ENCODE measurements at regions not wholly inside any gene's neighbourhood (a gene's known extent, or its start where the extent isn't known, plus 50 kb on each side); places are given as distances from the start of the nearest gene placed in this dataset.
"Not testable (repeated sequence)": the region's sequence is repeated elsewhere in the genome, so short reads cannot be mapped to it uniquely, and the experiment has no call there.

DNA sequence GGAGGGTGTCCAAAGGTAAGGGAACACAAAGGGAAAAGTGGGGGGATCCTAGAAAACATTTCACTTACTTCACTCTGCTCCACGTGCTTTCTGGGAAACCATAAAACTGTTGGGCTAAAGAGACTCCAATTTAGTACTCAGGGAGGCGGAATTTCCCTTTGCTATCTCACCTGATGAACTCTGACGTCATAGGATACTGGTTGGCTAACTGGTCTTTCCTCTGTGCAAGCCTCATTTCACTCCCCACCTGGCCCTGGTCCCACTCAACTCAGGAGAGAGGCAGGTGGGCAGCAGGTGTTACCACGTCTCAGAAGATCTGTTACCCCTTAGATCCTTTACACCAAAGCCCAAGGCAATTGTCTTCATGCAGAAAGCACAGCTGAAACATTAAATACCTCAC, 51.8 kb upstream of the PMAIP1 start:
- DNase-seq = no peak

DNA sequence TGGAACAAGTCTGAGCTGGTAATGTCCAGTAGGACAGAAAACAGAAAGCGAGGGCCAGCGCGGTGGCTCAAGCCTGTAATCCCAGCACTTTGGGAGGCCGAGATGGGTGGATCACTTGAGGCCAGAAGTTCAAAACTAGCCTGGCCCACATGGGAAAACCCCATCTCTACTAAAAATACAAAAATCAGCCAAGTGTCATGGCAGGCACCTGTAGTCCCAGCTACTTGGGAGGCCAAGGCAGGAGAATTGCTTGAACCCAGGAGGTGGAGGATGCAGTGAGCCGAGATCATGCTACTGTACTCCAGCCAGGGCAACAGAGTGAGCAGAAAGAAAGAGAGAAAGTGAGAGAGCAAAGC, 52.3 kb upstream of the PMAIP1 start:
- DNase-seq = not testable (repeated sequence)

DNA sequence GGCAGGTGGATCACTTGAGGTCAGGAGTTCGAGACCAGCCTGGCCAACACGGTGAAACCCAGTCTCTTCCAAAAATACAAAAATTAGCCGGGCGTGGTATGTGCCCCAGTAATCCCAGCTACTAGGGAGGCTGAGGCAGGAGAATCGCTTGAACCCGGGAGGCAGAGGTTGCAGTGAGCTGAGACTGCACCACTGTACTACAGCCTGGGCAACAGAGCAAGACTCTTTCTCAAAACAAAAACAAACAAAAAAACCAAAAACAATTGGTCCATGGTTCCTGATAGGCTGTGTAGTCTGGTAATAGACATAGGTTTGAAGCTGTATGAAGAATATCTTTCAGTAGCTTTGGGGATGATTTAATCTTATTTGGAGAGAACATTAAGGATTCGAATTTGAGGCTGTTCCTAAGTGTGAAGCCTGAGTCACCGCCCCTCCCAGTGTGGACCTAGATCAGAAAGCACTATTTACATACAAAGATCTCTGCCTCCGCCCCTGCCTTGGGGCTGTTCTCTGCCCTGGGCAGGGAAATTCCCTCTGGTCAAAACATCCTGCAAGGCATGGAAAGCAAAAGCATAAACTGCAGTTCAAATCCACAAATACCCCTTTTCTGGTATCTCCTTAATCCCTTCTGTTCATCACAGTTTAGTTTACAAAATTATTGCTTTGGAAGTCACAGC, 52.8 kb upstream of the PMAIP1 start:
- no peak for DNase-seq

DNA sequence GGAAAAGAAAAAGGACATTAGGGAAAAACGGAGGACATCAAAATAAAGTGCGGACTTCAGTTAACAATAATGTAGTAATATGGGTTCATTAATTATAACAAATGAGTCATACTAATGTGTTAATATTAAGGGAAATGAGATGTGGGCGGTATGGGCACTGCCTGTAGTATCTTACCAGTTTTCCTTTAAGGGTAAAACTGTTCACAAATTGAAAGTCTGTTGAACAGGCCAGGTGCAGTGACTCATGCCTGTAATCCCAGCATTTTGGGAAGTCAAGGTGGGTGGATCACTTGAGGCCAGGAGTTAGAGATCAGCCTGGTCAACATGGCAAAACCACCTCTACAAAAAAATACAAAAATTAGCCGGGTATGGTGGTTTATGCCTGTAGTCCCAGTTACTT, 56.8 kb upstream of the PMAIP1 start:
- no peak for DNase-seq

GRCh38 chr18:59839931-59840685, 59.7 kb upstream of the PMAIP1 start:
- DNase-seq = no peak

GRCh38 chr18:59839246-59839645, 60.5 kb upstream of the PMAIP1 start:
- DNase-seq = no peak

- DNase-seq = peak; percentile 77
Measured at GRCh38 chr18:59837586-59837985, 62.2 kb upstream of the PMAIP1 start.

DNA sequence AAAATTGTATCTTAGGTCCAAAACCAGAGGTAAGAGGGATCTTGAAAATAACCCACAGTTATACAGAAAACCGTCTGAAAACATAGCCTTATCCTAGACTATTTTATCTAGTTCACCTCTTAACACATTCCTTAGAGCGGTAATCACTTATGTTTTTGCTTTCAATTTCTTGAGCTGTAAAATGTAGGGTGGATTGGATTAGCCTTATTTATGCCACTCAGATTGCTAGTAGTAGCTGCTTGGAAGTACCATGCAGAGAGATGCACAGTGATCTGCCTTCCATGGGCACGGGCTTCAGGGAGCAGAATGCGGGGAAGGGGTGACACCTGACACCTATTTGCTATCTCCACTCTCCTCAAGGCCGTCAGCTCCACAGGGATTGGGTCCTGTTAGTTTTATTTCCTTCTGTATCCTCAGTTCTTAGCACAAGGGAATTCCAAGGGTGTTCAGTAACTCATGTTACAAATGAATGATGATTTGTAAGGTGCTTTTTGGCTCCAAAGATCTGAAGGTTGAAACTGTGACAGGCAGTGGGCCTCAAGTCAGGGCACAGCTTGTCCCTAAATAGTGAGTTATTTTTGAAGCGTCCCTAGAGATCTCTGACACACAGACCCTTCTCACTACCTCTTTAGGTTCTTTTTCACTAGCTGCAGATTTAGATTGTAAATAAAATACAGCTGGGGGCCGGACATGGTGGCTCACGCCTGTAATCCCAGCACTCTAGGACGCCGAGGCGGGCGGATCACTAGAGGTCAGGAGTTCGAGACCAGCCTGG, 64.0 kb upstream of the PMAIP1 start:
- DNase-seq = no peak

DNA sequence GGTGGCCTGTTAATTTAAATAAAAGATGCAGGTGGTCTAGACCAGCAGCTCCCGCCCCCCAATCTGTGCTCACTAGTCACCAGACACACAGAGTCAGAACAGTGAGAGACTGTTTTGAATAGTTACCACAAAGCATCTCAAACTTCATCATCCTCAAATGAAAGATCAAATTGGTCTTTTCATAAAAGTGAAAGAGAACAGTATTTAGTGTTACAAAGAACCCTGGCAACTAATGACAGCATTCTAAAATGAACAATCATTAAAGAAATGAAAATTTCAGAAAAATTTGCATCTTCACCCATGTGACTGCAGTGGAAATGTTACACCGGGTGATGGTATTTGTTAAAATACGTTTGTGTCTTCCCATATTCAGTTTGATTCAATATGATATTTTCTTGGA, 65.5 kb upstream of the PMAIP1 start:
- no peak for DNase-seq

- no peak for DNase-seq
Measured at GRCh38 chr18:59833785-59834184, 66.0 kb upstream of the PMAIP1 start.

DNA sequence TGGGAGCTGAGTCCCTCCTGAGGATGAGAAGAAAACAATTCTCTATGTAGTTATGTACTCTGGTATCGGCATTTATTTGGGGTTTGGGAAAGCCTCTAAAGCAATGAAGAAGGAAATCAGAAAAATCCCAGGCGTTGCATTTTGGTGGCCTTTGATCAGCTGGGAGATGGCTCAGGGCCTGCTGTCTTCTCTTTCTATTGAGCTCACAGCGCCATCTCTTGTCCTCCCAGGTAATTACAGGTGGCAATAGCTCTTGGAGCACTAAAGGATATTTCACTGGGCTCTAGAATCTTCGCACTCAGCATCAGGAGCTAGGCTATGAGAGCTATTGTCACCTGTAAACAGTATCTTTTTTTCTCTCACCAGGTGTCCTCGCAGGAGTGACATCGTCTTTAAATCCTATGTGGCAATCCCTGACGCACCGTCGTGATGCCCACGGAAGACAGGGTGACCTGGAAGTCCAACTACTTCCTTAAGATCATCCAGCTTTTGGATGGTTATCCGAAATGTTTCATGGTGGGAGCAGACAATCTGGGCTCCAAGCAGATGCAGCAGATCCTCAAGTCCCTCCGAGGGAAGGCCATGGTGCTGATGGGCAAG, 76.1 kb upstream of the PMAIP1 start:
- DNase-seq = peak; percentile 95

GRCh38 chr18:59822612-59823550, 76.9 kb upstream of the PMAIP1 start:
- DNase-seq = no peak

DNA sequence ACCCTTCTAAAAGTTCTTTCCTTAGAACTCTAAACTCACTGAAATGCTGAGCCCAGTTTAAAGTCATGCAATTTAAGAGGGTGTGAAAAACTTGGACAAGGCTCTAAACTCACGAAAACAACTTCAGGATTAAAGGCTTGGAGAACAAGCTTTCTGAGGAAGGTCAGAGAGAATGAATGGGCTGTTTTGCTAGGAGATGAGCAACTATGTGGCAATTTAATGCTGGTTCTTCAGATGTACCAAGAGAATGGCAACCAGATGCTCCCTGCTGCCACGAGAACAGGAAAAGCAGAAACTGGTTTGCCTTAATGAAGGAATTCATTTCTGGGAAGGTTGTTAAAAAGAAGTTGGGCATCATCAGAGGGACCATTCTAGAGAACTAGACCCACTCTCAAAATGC, 77.8 kb upstream of the PMAIP1 start:
- no peak for DNase-seq

- no peak for DNase-seq
Measured at GRCh38 chr18:59820663-59821062, 79.1 kb upstream of the PMAIP1 start.

GRCh38 chr18:59818769-59819168, 81.0 kb upstream of the PMAIP1 start:
- DNase-seq = no peak

DNA sequence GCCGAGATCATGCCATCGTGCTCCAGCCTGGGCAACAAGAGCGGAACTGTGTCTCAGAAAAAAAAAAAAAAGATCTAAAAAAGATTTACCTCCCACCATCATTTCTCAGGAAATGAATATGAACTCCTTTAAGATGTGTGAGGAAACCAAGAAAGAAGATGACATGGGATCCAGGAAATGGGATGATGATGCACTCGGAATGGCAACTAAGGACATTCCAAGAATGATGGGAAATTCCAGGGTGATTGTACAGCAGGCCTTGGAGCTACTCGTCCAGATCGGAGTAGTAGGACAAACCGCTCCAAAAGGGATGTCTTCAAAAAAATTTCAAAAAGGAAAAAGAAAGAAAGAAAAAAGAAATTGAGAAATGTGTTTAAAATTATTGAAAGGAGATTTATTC, 84.9 kb upstream of the PMAIP1 start:
- DNase-seq = no peak

DNA sequence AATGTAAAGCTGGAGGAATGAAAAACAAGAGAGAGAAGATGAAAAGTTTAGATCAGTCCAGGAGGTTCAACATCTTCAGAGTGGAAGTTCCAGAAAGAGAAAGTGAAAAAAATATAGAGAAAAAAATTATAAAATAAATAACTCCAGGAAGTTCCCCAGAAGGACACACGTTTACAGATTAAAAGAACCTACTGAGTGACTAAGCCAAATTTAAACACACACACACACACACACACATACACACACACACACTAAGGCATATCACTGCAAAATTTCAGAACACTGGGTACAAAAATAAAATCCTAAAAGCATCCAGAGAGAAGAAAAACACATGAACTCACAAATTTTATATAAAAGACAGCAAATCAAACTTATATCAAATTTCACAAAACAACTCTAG, 85.9 kb upstream of the PMAIP1 start:
- no peak for DNase-seq

DNA sequence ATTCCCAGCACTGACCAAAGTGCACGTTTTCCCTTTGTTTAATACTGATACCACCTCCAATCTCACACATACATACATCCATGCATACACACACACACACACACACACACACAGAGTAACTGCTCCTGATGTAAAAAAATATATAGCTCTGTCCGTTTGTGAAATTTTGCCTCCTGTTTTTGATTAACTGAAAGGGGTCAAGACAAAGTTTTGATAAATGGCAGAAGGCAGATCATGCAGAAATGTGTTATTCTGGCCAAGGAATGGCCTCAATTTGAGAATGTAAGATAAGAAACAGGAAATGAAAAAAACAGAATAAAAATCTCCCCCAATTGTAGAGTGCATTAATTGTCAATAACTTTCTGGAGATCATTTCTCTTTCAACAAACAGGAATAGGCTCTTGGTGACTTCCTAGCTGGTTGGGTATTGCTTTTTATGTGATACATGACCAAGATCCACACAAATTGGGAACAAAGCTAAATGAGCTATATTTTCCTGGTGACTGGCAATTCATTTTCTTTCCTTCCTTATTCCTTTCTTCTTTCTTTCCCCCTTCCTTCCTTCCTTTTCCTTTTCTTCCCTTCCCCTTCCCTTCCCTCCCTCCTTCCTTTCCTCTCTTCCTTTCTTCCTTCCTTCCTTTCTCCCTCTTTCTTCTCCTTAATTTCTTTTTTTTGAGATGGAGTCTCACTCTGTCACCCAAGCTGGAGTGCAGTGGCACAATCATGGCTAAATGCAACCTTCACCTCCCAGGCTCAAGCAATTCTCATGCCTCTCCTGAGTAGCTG, 88.9 kb upstream of the PMAIP1 start:
- DNase-seq = no peak

GRCh38 chr18:59810183-59810582, 89.6 kb upstream of the PMAIP1 start:
- DNase-seq = no peak

- DNase-seq = no peak
Measured at GRCh38 chr18:59802031-59802430, 97.8 kb upstream of the PMAIP1 start.

GRCh38 chr18:59801576-59801975, 98.2 kb upstream of the PMAIP1 start:
- no peak for DNase-seq

DNA sequence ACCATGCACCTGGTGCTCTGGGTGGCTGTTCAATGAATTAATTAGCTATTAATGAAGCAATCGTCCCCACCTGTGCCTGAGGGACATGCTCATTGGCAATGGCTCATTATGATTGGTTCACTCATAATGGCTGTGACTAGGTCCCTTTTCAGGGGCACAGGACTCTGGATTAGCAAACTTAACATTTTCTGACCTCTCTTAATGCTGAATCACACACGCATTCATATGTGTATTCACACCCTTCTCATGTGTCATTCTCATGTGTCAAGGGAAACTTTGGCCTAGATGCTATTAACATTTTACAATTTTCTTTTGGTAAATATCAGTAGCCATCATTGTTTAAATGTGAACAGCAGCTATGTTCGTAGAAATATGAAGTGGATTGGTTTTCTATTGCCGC, 98.9 kb upstream of the PMAIP1 start:
- no peak for DNase-seq
